Glutamatergic neuron (in vitro differentiated cells): ENCODE measurements at regions not wholly inside any gene's neighbourhood (a gene's known extent, or its start where the extent isn't known, plus 50 kb on each side); places are given as distances from the start of the nearest gene placed in this dataset.

Experiments
- DNase-seq: peaks from one replicate; pipeline ENCODE4 v3.0.0; 2022
- H3K27ac Mint-ChIP-seq: one replicate; pipeline ENCODE4 v1.8.0; 2020; ENCODE audit warnings: mild to moderate bottlenecking, mixed read lengths, inconsistent platforms; ENCODE audit not compliant: unreplicated experiment
- H3K27me3 Mint-ChIP-seq: one replicate; pipeline ENCODE4 v1.8.0; 2020; ENCODE audit warnings: mild to moderate bottlenecking, moderate library complexity, mixed read lengths, inconsistent platforms; ENCODE audit not compliant: unreplicated experiment
- H3K36me3 Mint-ChIP-seq: one replicate; pipeline ENCODE4 v1.8.0; 2020; ENCODE audit warnings: mild to moderate bottlenecking, mixed read lengths, inconsistent platforms; ENCODE audit not compliant: unreplicated experiment
- H3K4me1 Mint-ChIP-seq: one replicate; pipeline ENCODE4 v1.8.0; 2020; ENCODE audit warnings: mild to moderate bottlenecking, low read depth, mixed read lengths, inconsistent platforms; ENCODE audit not compliant: unreplicated experiment
- H3K4me3 Mint-ChIP-seq: one replicate; pipeline ENCODE4 v1.8.0; 2020; ENCODE audit warnings: mild to moderate bottlenecking, mixed read lengths, inconsistent platforms; ENCODE audit not compliant: unreplicated experiment
- H3K9me3 Mint-ChIP-seq: one replicate; pipeline ENCODE4 v1.8.0; 2020; ENCODE audit warnings: mild to moderate bottlenecking, moderate library complexity, mixed read lengths, inconsistent platforms; ENCODE audit not compliant: unreplicated experiment
- CTCF ChIP-seq: fragments of 200-600 bp; sonication (generic); IDR thresholded peaks from one replicate; pipeline ENCODE4 v1.5.0; 2021; ENCODE audit not compliant: partially characterized antibody, unreplicated experiment

GRCh38 chr2:56613254-56613653, 429.5 kb downstream of the CCDC85A start:
- peaks cover under 1% of the 10 kb centered on the region for H3K36me3 Mint-ChIP-seq
- no peak for TF ChIP-seq CTCF
- H3K27me3 Mint-ChIP-seq: no peaks in the 10 kb centered on the region
- DNase-seq: no peak
- H3K27ac Mint-ChIP-seq: no peak overlapping the region
- no peaks in the 10 kb centered on the region for H3K9me3 Mint-ChIP-seq
- H3K4me3 Mint-ChIP-seq: no peak overlapping the region
- H3K4me1 Mint-ChIP-seq: peaks cover 5% of the 10 kb centered on the region

GRCh38 chr2:56613920-56614319, 430.1 kb downstream of the CCDC85A start:
- no peak overlapping the region for H3K27ac Mint-ChIP-seq
- peaks cover 5% of the 10 kb centered on the region for H3K36me3 Mint-ChIP-seq
- peaks cover 2% of the 10 kb centered on the region for H3K9me3 Mint-ChIP-seq
- H3K4me1 Mint-ChIP-seq: peaks cover 5% of the 10 kb centered on the region
- TF ChIP-seq CTCF: no peak
- H3K27me3 Mint-ChIP-seq: no peaks in the 10 kb centered on the region
- no peak for DNase-seq
- no peak overlapping the region for H3K4me3 Mint-ChIP-seq

GRCh38 chr2:56615760-56616159, 432.0 kb downstream of the CCDC85A start:
- Mint-ChIP-seq H3K9me3 (peaks cover 3% of the 10 kb centered on the region), H3K36me3 (peaks cover 5% of the 10 kb centered on the region), H3K4me3 (no peak overlapping the region), H3K4me1 (peaks cover 5% of the 10 kb centered on the region), H3K27me3 (no peaks in the 10 kb centered on the region), H3K27ac (no peak overlapping the region)
- DNase-seq: no peak
- no peak for TF ChIP-seq CTCF

GRCh38 chr2:56624181-56624580, 440.4 kb downstream of the CCDC85A start:
- DNase-seq: no peak
- Mint-ChIP-seq H3K27me3 (no peaks in the 10 kb centered on the region), H3K9me3 (peaks cover 1% of the 10 kb centered on the region), H3K4me3 (no peak overlapping the region), H3K36me3 (no peaks in the 10 kb centered on the region), H3K4me1 (no peaks in the 10 kb centered on the region), H3K27ac (no peak overlapping the region)
- TF ChIP-seq CTCF: no peak

GRCh38 chr2:56626927-56627326, 443.1 kb downstream of the CCDC85A start:
- no peak for TF ChIP-seq CTCF
- Mint-ChIP-seq H3K4me3 (no peak overlapping the region), H3K27ac (no peak overlapping the region), H3K27me3 (no peaks in the 10 kb centered on the region), H3K9me3 (no peaks in the 10 kb centered on the region), H3K36me3 (no peaks in the 10 kb centered on the region), H3K4me1 (no peaks in the 10 kb centered on the region)
- DNase-seq: no peak
